PC-3 (cell line): ENCODE measurements at regions not wholly inside any gene's neighbourhood (a gene's known extent, or its start where the extent isn't known, plus 50 kb on each side); places are given as distances from the start of the nearest gene placed in this dataset.

Experiments
- ATAC-seq: fragments of 200-7000 bp; cut with Tn5 transposase; 2 replicates; pipeline ENCODE4 v1.9.1; 2020; ENCODE audit warnings: mild to moderate bottlenecking, moderate library complexity
- BruUV-seq: library from RNA; stranded (reverse); fragments of 400-500 nt; replicated peaks from 2 replicates; lab custom pipeline; 2021; lab: Mats Ljungman, UMichigan
- CTCF ChIA-PET: fragments of 300-600 bp; sonication (Branson Sonifier 250); formaldehyde crosslinking; loops from one replicate; lab custom pipeline; 2022; ENCODE audit warnings: antibody characterized with exemption; lab: Charles Lee
- POLR2A ChIA-PET: fragments of 300-600 bp; sonication (Branson Sonifier 250); formaldehyde crosslinking; loops from one replicate; lab custom pipeline; 2022; ENCODE audit warnings: antibody characterized with exemption; ENCODE audit not compliant: unreplicated experiment; lab: Charles Lee
- DNase-seq: peaks from one replicate; pipeline ENCODE4 v3.0.0-alpha.2; 2015
- H2AFZ ChIP-seq: fragments of 300-600 bp; sonication (generic); 2 replicates; pipeline ENCODE4 v1.6.0; 2016; ENCODE audit warnings: antibody characterized with exemption, low read length
- H3F3A ChIP-seq: fragments of 300-600 bp; sonication (generic); one replicate; pipeline ENCODE4 v1.6.0; 2017; ENCODE audit warnings: antibody characterized with exemption, low read length, control low read depth, mild to moderate bottlenecking; ENCODE audit not compliant: unreplicated experiment
- H3K27ac ChIP-seq: fragments of 300-600 bp; sonication (generic); 2 replicates; pipeline ENCODE4 v1.5.1; 2016; ENCODE audit warnings: mild to moderate bottlenecking, low read length
- H3K27me3 ChIP-seq: fragments of 300-600 bp; sonication (generic); 2 replicates; pipeline ENCODE4 v1.6.1; 2016; ENCODE audit warnings: low read length, mixed read lengths
- H3K36me3 ChIP-seq: fragments of 300-600 bp; sonication (generic); 2 replicates; pipeline ENCODE4 v1.6.1; 2016; ENCODE audit warnings: low read depth, mixed run types, low read length, mixed read lengths
- H3K4me1 ChIP-seq: fragments of 300-600 bp; sonication (generic); 2 replicates; pipeline ENCODE4 v1.5.1; 2016; ENCODE audit warnings: low read length; ENCODE audit not compliant: insufficient read depth
- H3K4me2 ChIP-seq: fragments of 300-600 bp; sonication (generic); 2 replicates; pipeline ENCODE4 v1.6.0; 2016; ENCODE audit warnings: low read length
- H3K4me3 ChIP-seq: fragments of 300-600 bp; sonication (generic); 2 replicates; pipeline ENCODE4 v1.5.1; 2016; ENCODE audit warnings: mild to moderate bottlenecking, low read length, mixed read lengths
- H3K79me2 ChIP-seq: fragments of 300-600 bp; sonication (generic); 2 replicates; pipeline ENCODE4 v1.6.1; 2017; ENCODE audit warnings: low read length, mixed read lengths
- H3K9ac ChIP-seq: fragments of 300-600 bp; sonication (generic); 2 replicates; pipeline ENCODE4 v1.6.0; 2016; ENCODE audit warnings: mild to moderate bottlenecking, low read length
- H3K9me2 ChIP-seq: fragments of 300-600 bp; sonication (generic); replicated peaks from 2 replicates; pipeline ENCODE4 v1.6.1; 2016; ENCODE audit warnings: mixed run types, low read length, mixed read lengths
- H3K9me3 ChIP-seq: fragments of 300-600 bp; sonication (generic); 2 replicates; pipeline ENCODE4 v1.6.1; 2016; ENCODE audit warnings: low read length, mixed read lengths
- H4K20me1 ChIP-seq: fragments of 300-600 bp; sonication (generic); 2 replicates; pipeline ENCODE4 v1.6.1; 2016; ENCODE audit warnings: low read length, mixed read lengths
- EZH2 ChIP-seq: fragments of 300-600 bp; sonication (generic); IDR thresholded peaks from one replicate; pipeline ENCODE4 v1.6.1; 2017; ENCODE audit warnings: antibody characterized with exemption, mild to moderate bottlenecking, low read length; ENCODE audit not compliant: unreplicated experiment
- EZH2phosphoT487 ChIP-seq: fragments of 300-600 bp; sonication (generic); IDR thresholded peaks from 2 replicates; pipeline ENCODE4 v1.6.1; 2018; ENCODE audit warnings: mild to moderate bottlenecking, antibody characterized with exemption, low read length, borderline replicate concordance
- intact Hi-C: fragments of 100-400 bp; cut with micrococcal nuclease; formaldehyde crosslinking; loops from 2 replicates; pipeline ENCODE4 v1.9.0; 2023
- TF ChIP-seq, protein P1 (sequence below): fragments of 300-600 bp; sonication (generic); conservative IDR thresholded peaks from 2 replicates; pipeline ENCODE4 v1.5.1; 2017; ENCODE audit warnings: antibody characterized with exemption, low read depth, mild to moderate bottlenecking, low read length

DNA sequence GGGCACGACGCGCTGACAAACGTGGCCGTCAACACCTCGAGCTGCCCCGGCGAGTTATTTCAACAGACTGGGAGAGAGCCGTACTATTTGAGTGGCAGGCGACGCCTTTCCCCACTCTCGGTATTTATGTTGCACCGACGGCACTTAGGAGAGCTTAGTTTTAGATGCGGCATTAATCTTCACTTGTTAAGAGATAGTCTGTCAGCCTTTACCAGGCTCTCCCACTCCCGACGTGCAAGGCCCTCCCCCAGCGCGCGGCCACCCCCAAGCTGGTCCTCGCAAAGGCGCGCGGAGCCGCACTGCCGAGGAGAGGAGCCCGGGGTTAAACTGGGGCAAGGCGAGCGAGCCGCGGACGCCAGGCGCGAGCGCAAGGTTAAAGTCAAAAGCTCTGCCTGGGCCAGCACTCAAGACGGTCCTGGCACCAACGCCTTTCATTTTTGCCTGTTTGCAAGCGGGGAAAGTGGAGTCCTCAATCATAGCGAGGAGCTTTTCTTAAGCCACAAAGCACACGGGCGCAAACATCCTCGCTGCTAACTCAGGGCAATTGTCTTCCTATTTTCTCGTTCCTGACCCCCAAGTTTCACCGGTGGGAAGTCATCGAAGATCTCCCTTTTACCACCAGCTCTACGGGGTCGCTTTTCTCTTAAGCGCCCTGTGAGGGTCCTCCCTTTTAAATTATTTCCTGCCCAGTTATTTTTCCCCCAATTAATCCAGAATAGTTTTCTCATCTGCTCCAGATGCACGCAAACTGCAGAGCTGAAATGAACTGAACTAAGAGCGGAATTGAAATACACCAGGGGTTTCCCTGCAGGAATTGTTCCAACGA, 86.6 kb downstream of the NR2F2 start:
- ChIA-PET POLR2A (no interaction called here), CTCF (no interaction called here)
- Histone ChIP-seq H4K20me1 (no peaks in the 10 kb centered on the region), H3K27ac (no peak overlapping the region), H3K4me3 (no peak overlapping the region), H2AFZ (no peak overlapping the region), H3K9me3 (no peaks in the 10 kb centered on the region), H3K4me1 (no peaks in the 10 kb centered on the region), H3K36me3 (no peaks in the 10 kb centered on the region), H3K79me2 (no peaks in the 10 kb centered on the region), H3K4me2 (no peak overlapping the region), H3K27me3 (peaks cover 100% of the 10 kb centered on the region), H3F3A (no peaks in the 10 kb centered on the region), H3K9ac (no peak overlapping the region), H3K9me2 (no peaks in the 10 kb centered on the region)
- no TSS peak for BruUV-seq
- DNase-seq (no peak), ATAC-seq (no peak)
- intact Hi-C loops = no loop called here
- TF ChIP-seq EZH2phosphoT487 = no peak
- TF ChIP-seq, protein P1, sequence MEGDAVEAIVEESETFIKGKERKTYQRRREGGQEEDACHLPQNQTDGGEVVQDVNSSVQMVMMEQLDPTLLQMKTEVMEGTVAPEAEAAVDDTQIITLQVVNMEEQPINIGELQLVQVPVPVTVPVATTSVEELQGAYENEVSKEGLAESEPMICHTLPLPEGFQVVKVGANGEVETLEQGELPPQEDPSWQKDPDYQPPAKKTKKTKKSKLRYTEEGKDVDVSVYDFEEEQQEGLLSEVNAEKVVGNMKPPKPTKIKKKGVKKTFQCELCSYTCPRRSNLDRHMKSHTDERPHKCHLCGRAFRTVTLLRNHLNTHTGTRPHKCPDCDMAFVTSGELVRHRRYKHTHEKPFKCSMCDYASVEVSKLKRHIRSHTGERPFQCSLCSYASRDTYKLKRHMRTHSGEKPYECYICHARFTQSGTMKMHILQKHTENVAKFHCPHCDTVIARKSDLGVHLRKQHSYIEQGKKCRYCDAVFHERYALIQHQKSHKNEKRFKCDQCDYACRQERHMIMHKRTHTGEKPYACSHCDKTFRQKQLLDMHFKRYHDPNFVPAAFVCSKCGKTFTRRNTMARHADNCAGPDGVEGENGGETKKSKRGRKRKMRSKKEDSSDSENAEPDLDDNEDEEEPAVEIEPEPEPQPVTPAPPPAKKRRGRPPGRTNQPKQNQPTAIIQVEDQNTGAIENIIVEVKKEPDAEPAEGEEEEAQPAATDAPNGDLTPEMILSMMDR = no peak
- TF ChIP-seq EZH2 = no peak

DNA sequence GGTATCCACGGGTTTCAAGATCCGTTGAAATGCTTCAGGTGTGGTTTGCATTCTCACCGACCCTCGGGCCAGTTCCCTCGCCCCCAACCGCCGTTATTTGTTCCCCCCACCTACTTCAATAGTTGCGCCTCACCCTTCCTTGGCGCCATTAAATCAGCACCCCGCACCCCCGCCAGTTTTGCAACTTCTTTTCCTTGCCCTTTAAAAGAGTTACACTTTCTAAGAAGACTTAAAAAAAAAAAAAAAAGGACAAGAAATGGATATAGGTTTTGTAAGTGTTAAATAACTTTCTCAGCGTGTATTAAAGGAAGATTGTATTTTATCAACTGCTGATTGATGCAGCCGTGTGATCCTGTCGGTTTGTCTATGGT, 87.2 kb downstream of the NR2F2 start:
- intact Hi-C loops = no loop called here
- POLR2A ChIA-PET = no interaction called here
- H3F3A ChIP-seq = no peaks in the 10 kb centered on the region
- DNase-seq = no peak
- peaks cover 100% of the 10 kb centered on the region for H3K27me3 ChIP-seq
- no peaks in the 10 kb centered on the region for H3K79me2 ChIP-seq
- TF ChIP-seq, protein P1 = no peak
- TF ChIP-seq EZH2phosphoT487 (no peak), EZH2 (no peak)
- no peaks in the 10 kb centered on the region for H3K4me1 ChIP-seq
- H3K9ac ChIP-seq = no peak overlapping the region
- no peak for ATAC-seq
- H3K9me3 ChIP-seq = no peaks in the 10 kb centered on the region
- CTCF ChIA-PET = no interaction called here
- H4K20me1 ChIP-seq = no peaks in the 10 kb centered on the region
- no peaks in the 10 kb centered on the region for H3K9me2 ChIP-seq
- H3K4me3 ChIP-seq = no peak overlapping the region
- no peak overlapping the region for H3K4me2 ChIP-seq
- H3K27ac ChIP-seq = no peak overlapping the region
- H3K36me3 ChIP-seq = no peaks in the 10 kb centered on the region
- BruUV-seq = no TSS peak
- H2AFZ ChIP-seq = no peak overlapping the region

DNA sequence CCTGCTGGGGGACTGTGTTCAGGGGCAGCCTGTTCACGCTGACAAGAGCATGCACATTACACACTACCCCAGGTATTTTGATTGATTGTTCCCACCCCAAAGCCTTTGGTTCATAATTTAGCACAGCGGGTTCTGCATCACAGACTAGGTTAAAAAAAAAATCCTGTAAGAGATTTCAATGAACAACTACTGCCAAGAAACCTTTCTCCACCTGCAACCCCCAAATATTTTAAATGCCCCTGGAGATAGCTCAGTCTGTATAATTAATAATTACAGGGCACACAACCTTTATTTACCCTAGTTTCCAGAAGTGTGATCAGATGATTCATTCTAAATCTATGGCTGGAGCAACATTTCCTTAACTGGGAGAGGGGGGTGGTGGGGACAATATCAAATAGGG, 87.6 kb downstream of the NR2F2 start:
- no TSS peak for BruUV-seq
- Histone ChIP-seq H3F3A (no peaks in the 10 kb centered on the region), H3K36me3 (no peaks in the 10 kb centered on the region), H4K20me1 (no peaks in the 10 kb centered on the region), H3K9me2 (no peaks in the 10 kb centered on the region), H3K27ac (no peak overlapping the region), H3K9ac (no peak overlapping the region), H3K9me3 (no peaks in the 10 kb centered on the region), H3K4me1 (no peaks in the 10 kb centered on the region), H3K4me2 (no peak overlapping the region), H3K4me3 (no peak overlapping the region), H3K79me2 (no peaks in the 10 kb centered on the region), H3K27me3 (peaks cover 100% of the 10 kb centered on the region), H2AFZ (no peak overlapping the region)
- no peak for DNase-seq
- POLR2A ChIA-PET = no interaction called here
- ATAC-seq = no peak
- TF ChIP-seq, protein P1 = no peak
- no peak for TF ChIP-seq EZH2phosphoT487
- no peak for TF ChIP-seq EZH2
- CTCF ChIA-PET = no interaction called here
- intact Hi-C loops = no loop called here
